ENCODE measurements at regions not wholly inside any gene's neighbourhood (a gene's known extent, or its start where the extent isn't known, plus 50 kb on each side); places are given as distances from the start of the nearest gene placed in this dataset.

DNA sequence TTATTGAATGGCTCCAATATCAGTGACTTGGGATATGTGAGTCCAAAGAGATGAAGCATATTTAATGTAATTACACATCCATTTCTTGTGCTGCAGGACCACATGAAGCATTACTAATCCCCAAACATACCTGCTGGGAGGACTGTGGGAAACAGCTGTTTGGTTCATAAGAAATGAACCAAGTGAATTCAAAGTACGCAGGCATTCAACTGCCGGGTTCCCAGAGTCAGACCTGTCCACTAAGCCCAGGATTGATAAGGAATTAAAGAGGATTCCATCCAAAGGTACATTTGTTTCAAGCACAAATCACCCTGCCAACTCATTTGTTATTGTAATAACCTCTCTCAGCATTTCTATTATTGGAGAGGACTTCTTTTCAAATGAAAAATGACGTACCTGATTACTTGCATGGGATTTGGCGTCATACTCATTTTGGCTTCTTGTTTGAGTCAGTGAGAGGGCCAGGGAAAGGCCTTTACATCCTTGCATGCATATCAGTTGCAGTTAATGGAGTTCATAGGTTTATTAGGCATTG lies 230.7 kb downstream of the TXNL1 start:
- no peak overlapping the region for H3K27ac Mint-ChIP-seq
- no peaks in the 10 kb centered on the region for H3K4me1 Mint-ChIP-seq (ENCODE audit: low read depth)
- TF ChIP-seq, protein P1, sequence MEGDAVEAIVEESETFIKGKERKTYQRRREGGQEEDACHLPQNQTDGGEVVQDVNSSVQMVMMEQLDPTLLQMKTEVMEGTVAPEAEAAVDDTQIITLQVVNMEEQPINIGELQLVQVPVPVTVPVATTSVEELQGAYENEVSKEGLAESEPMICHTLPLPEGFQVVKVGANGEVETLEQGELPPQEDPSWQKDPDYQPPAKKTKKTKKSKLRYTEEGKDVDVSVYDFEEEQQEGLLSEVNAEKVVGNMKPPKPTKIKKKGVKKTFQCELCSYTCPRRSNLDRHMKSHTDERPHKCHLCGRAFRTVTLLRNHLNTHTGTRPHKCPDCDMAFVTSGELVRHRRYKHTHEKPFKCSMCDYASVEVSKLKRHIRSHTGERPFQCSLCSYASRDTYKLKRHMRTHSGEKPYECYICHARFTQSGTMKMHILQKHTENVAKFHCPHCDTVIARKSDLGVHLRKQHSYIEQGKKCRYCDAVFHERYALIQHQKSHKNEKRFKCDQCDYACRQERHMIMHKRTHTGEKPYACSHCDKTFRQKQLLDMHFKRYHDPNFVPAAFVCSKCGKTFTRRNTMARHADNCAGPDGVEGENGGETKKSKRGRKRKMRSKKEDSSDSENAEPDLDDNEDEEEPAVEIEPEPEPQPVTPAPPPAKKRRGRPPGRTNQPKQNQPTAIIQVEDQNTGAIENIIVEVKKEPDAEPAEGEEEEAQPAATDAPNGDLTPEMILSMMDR (IDR thresholded peaks at IDR 0.05; ENCODE audit: unreplicated experiment) = no peak
- no peaks in the 10 kb centered on the region for H3K9me3 Mint-ChIP-seq (ENCODE audit: low read depth)
- no peak for DNase-seq (ENCODE audit: low spot score, unreplicated experiment)
- H3K4me3 Mint-ChIP-seq (ENCODE audit: low read depth) = no peak overlapping the region
- H3K36me3 Mint-ChIP-seq (ENCODE audit: insufficient read depth) = no peaks in the 10 kb centered on the region
- peaks cover 3% of the 10 kb centered on the region for H3K27me3 Mint-ChIP-seq

DNA sequence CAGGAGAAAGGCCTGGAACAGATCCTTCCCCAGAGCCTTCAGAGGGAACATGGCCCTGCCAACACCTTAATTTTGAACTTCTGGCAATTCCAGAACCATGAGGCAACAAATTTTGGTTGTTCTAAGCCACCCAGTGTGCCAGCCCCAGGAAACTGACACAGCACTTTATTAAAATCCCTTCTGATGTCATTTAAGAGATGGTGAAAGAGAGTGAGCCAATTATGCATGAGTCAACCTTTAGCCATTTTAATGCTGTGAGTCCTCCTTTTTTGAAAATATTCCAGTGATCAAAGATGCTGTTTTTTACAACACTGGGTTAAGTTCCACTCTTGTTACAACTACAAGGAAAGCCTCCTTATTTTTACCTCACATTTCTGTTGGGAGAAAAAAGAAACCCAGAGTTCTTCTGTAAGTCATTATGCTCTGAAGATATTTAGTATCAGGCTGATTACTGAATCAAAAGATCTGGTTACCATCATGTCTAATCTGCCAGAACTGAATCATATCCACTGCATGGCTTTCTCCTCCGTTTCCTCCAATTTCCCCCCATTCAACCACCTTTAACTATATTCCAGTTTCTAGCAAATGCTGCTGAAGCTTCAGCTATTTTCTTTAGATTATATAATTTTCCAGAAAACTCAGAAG lies 235.4 kb downstream of the TXNL1 start:
- H3K9me3 Mint-ChIP-seq (ENCODE audit: low read depth) = no peaks in the 10 kb centered on the region
- H3K4me3 Mint-ChIP-seq (ENCODE audit: low read depth) = no peak overlapping the region
- TF ChIP-seq, protein P1 (IDR thresholded peaks at IDR 0.05; ENCODE audit: unreplicated experiment) = no peak

DNA sequence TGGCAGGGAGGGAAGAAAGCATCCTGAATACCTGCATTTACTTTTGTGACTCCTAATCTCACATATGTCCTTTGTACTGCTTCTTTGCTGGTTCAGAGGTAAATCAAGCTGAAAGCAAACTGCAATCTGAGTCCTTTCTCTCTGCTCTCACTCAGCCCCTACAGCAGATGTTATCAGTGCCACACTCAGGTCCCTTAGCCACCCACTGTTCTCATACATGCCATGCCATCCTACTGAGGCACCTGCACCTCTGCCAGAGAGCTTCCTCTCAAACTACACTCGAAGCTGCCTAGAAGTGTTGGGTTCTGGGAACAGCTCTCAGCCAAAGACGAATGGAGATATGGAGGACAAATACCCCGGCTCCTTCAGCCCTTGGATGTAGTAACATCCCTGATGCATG lies 244.5 kb downstream of the TXNL1 start:
- Mint-ChIP-seq H3K27me3 (peaks cover 8% of the 10 kb centered on the region), H3K4me3 (ENCODE audit: low read depth) (no peak overlapping the region), H3K27ac (no peak overlapping the region), H3K4me1 (ENCODE audit: low read depth) (peaks cover 19% of the 10 kb centered on the region), H3K36me3 (ENCODE audit: insufficient read depth) (no peaks in the 10 kb centered on the region), H3K9me3 (ENCODE audit: low read depth) (no peaks in the 10 kb centered on the region)
- no peak for DNase-seq (ENCODE audit: low spot score, unreplicated experiment)
- TF ChIP-seq, protein P1 (IDR thresholded peaks at IDR 0.05; ENCODE audit: unreplicated experiment) = no peak

More for the DNA sequence above, 235.4 kb downstream of the TXNL1 start:
- DNase-seq (ENCODE audit: low spot score, unreplicated experiment) = no peak
- Mint-ChIP-seq H3K4me1 (ENCODE audit: low read depth) (no peaks in the 10 kb centered on the region), H3K27ac (no peak overlapping the region), H3K27me3 (peaks cover 6% of the 10 kb centered on the region), H3K36me3 (ENCODE audit: insufficient read depth) (no peaks in the 10 kb centered on the region)

DNA sequence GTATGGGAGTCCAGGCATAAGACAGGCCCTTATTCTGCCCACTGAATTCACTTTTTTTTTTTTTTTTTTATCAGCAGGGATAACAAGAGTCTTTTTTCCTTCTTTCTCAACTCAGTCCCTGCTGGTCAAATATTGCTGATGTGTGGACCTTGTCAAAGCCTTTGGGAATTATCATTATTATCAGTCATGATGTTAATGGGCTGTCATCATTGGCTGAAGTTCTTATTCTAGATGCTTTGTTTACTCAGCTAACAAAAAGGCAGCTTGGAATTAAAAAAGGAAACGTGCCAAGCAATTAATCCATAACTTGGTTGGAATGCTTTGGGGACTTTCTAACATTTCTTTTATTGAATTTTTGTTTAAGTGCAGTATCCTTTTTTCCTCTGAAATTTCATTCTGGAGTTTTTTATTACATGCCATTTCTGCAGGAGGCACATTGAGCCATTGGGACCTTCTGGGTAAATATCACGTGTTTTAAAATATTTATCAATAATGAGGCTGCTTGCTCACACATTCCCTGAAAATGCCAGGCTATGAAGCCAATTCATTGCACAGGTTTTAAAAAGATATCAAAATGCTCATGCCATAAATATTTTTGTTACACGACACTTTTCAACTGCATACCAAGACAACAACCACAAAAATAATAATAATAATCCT lies 246.3 kb downstream of the TXNL1 start:
- Mint-ChIP-seq H3K27ac (no peak overlapping the region), H3K9me3 (ENCODE audit: low read depth) (no peaks in the 10 kb centered on the region), H3K27me3 (peaks cover 8% of the 10 kb centered on the region), H3K36me3 (ENCODE audit: insufficient read depth) (no peaks in the 10 kb centered on the region), H3K4me3 (ENCODE audit: low read depth) (no peak overlapping the region), H3K4me1 (ENCODE audit: low read depth) (peaks cover 19% of the 10 kb centered on the region)
- TF ChIP-seq, protein P1 (IDR thresholded peaks at IDR 0.05; ENCODE audit: unreplicated experiment) = no peak
- DNase-seq (ENCODE audit: low spot score, unreplicated experiment) = no peak

DNA sequence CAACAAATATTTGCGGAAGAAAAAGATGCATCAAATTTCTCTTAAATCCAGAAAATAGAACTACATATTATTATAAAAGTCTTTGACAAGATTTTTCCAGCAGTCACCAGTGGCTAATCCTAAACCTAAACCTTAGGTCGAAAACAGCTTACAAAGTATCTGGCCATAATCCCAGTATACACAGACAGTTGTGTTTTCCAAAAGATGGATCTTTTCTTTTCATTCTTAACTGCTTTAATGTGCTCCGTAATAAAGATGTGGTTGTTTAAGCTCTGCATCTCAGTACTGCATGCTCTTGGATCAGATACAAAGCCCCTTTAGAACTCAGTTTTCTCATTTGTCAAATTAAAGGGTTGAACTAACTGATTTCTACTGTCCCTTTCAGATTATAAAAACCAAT lies 247.8 kb downstream of the TXNL1 start:
- peaks cover 8% of the 10 kb centered on the region for H3K27me3 Mint-ChIP-seq
- DNase-seq (ENCODE audit: low spot score, unreplicated experiment) = no peak
- H3K36me3 Mint-ChIP-seq (ENCODE audit: insufficient read depth) = no peaks in the 10 kb centered on the region
- TF ChIP-seq, protein P1 (IDR thresholded peaks at IDR 0.05; ENCODE audit: unreplicated experiment) = no peak
- H3K4me3 Mint-ChIP-seq (ENCODE audit: low read depth) = no peak overlapping the region
- H3K9me3 Mint-ChIP-seq (ENCODE audit: low read depth) = no peaks in the 10 kb centered on the region
- H3K4me1 Mint-ChIP-seq (ENCODE audit: low read depth) = peaks cover 19% of the 10 kb centered on the region
- H3K27ac Mint-ChIP-seq = no peak overlapping the region

All from progenitor cell of endocrine pancreas (in vitro differentiated cells).